Mesodermal cell (in vitro differentiated cells): ENCODE measurements at regions not wholly inside any gene's neighbourhood (a gene's known extent, or its start where the extent isn't known, plus 50 kb on each side); places are given as distances from the start of the nearest gene placed in this dataset.

Experiments
- H3K27ac ChIP-seq: 2 replicates; pipeline ENCODE4 v1.7.0; 2013; ENCODE audit warnings: mild to moderate bottlenecking, low read depth, low read length, moderate library complexity; ENCODE audit not compliant: severe bottlenecking
- H3K36me3 ChIP-seq: 2 replicates; pipeline ENCODE4 v1.7.1; 2013; ENCODE audit warnings: mild to moderate bottlenecking, low read length, moderate library complexity; ENCODE audit not compliant: control insufficient read depth, insufficient read depth
- H3K4me1 ChIP-seq: one replicate; pipeline ENCODE4 v1.7.1; 2013; ENCODE audit warnings: mild to moderate bottlenecking, low read length; ENCODE audit not compliant: insufficient read depth, control insufficient read depth, poor library complexity, severe bottlenecking
- H3K4me3 ChIP-seq: 2 replicates; pipeline ENCODE4 v1.7.0; 2013; ENCODE audit warnings: low read length, control low read depth, mild to moderate bottlenecking; ENCODE audit not compliant: insufficient read depth, poor library complexity, severe bottlenecking; ENCODE audit errors: extremely low read depth
- H3K9me3 ChIP-seq: 2 replicates; pipeline ENCODE4 v1.7.1; 2013; ENCODE audit warnings: mild to moderate bottlenecking, low read length, moderate library complexity; ENCODE audit not compliant: control insufficient read depth
- WGBS, 2 experiments: methylation state at CpG; one replicate each; pipeline ENCODE4 v1.1.5; 2013; ENCODE audit warnings: missing lambda C conversion rate in 2 of 2; ENCODE audit not compliant: insufficient coverage in 2 of 2; 5-methylcytosine and 5-hydroxymethylcytosine counted together

DNA sequence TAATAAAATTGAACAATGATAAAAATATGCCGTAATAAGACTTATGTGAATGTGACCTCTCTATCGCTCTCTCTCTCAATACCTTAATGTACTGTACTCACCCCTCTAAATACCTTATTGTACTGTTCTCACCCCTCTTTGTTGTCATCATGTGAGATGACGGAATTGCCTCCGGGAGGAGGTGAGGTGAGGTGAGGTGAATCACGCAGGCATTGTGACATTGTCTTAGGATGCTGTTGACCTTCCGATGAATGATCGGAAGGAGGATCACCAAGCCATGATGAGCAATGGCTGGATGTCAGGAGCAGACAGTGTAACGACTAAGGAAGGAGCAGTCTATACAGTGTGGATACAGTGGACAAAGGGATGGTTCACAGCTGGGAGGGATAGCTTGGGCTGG, 87.4 kb upstream of the FAM20C start:
- H3K4me1 ChIP-seq, result peaks cover 15% of the 10 kb centered on the region
- H3K27ac ChIP-seq, result no peak overlapping the region
- no peaks in the 10 kb centered on the region for H3K36me3 ChIP-seq
- 89 to 96% methylated on average over 6 of the region's 8 CpGs for WGBS, 2 experiments
- H3K4me3 ChIP-seq, result no peak overlapping the region
- H3K9me3 ChIP-seq, result no peaks in the 10 kb centered on the region

DNA sequence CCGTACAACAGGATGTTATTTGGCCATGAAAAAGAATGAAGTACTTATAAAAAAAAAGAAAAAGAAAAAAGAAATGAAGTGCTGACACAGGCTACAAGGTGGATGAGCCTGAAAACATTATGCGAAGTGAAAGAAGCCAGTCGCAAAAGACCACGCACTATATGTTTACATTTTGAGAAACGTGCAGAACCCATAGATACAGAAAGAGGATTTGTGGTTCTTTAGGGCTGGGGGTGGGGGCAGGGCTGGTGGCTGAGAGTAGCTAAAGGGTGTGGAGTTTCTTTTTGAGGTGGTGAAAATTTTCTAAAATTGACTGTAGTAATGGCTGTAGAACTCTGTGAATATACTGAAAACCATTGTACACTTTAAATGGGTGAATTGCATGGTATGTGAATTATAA, 86.0 kb upstream of the FAM20C start:
- no peak overlapping the region for H3K4me3 ChIP-seq
- H3K27ac ChIP-seq, result no peak overlapping the region
- no peaks in the 10 kb centered on the region for H3K9me3 ChIP-seq
- H3K4me1 ChIP-seq, result peaks cover 9% of the 10 kb centered on the region
- 86 to 93% methylated on average over 5 of the region's 5 CpGs for WGBS, 2 experiments
- no peaks in the 10 kb centered on the region for H3K36me3 ChIP-seq

DNA sequence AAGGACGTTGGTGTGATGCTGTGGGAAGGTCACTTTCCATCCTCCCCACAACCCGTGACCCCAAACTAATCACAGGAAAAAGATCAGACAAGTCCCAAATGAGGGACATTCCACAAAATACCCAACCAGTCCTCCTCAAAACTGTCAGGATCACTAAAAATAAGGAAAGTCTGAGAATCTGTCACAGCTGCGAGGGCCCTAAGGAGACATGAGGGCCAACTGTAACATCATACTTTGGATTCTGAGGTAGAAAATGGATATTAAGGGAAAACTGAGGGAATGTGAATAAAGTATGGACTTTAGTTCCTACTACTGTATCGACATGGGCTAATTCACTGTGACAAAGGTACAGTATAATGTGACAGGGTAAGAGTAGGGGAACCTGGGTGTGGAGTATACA, 85.1 kb upstream of the FAM20C start:
- Histone ChIP-seq H3K36me3 (no peaks in the 10 kb centered on the region), H3K4me1 (peaks cover 1% of the 10 kb centered on the region), H3K4me3 (no peak overlapping the region), H3K27ac (no peak overlapping the region), H3K9me3 (peaks cover 5% of the 10 kb centered on the region)
- WGBS, 2 experiments, result 95 to 100% methylated on average over 1 to 2 of the region's 4 CpGs

DNA sequence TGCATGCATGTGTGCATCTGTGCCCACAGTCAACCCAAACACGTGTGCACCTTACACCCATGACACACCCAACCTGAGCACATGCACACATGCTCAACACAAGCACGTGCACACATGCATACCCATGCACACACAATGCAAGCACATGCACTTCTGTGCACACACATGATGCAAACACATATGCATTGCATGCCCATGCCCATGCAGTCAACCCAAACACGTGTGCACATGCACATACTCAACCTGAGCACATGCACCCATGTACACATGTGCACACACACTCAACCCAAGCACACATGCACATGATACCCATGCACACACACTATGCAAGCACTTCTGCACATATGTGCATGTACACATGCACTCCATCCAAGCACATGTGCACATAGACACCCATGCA, 84.5 kb upstream of the FAM20C start:
- Histone ChIP-seq H3K36me3 (no peaks in the 10 kb centered on the region), H3K4me1 (no peaks in the 10 kb centered on the region), H3K9me3 (peaks cover 12% of the 10 kb centered on the region), H3K27ac (no peak overlapping the region), H3K4me3 (no peak overlapping the region)
- WGBS, 2 experiments, result 76 to 88% methylated on average over 3 of the region's 3 CpGs

DNA sequence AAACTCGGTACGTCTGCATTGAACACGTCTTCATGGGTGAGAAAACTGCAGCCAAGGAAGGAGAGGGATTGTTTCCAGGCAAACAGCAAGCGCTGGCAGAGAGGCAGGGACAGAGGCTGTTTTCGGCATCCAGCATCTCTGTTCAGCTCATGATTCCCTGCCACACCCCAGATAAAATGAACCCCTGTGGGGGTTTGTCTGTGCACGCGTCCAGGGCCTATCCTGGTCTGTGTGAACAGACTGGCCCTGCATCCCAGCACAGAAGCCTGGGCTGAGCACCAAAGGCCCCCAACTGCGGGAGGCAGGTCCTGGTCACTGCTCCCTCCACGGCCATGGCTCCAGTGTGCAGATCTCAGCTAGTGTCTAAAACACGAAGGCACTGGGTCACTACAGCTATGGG, 83.3 kb upstream of the FAM20C start:
- peaks cover 13% of the 10 kb centered on the region for H3K9me3 ChIP-seq
- H3K4me1 ChIP-seq, result no peaks in the 10 kb centered on the region
- H3K36me3 ChIP-seq, result no peaks in the 10 kb centered on the region
- H3K4me3 ChIP-seq, result no peak overlapping the region
- no peak overlapping the region for H3K27ac ChIP-seq
- WGBS, 2 experiments, result 84 to 86% methylated on average over 9 of the region's 10 CpGs

DNA sequence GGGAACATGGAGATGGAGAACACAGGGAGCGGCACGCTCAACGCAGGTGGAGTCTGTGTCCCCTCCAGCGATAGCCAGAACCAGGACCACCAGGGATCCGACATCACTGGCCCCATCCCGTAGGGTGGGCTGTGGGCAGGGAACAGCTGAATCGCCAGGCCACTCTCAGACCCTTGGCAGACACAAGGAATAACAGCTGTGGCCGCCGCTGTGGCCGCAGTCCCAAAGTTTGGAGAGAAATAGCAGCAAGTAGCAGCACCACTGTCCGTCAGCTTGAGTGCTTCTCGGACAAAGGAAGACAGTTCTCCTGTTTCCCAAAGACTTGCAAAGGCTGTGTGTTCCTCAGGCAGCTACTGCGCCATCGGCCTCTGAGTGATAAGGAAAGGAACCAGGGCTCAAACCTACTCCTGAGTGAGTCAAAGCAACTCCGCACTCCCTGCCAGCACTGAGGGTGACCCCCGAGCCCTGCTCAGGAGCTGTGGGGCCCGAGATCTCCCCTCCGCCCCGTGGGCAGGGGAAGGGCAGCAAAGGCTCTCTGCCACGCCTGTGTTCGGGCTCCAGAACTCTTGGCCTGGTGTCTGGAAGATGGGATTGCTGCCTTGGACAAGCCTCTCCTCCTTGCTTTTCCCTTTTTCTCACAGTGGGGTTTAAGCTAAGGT, 82.3 kb upstream of the FAM20C start:
- H3K4me3 ChIP-seq, result no peak overlapping the region
- H3K27ac ChIP-seq, result no peak overlapping the region
- H3K9me3 ChIP-seq, result peaks cover 13% of the 10 kb centered on the region
- no peaks in the 10 kb centered on the region for H3K36me3 ChIP-seq
- no peaks in the 10 kb centered on the region for H3K4me1 ChIP-seq
- WGBS, 2 experiments, result 92 to 93% methylated on average over 15 to 18 of the region's 21 CpGs

DNA sequence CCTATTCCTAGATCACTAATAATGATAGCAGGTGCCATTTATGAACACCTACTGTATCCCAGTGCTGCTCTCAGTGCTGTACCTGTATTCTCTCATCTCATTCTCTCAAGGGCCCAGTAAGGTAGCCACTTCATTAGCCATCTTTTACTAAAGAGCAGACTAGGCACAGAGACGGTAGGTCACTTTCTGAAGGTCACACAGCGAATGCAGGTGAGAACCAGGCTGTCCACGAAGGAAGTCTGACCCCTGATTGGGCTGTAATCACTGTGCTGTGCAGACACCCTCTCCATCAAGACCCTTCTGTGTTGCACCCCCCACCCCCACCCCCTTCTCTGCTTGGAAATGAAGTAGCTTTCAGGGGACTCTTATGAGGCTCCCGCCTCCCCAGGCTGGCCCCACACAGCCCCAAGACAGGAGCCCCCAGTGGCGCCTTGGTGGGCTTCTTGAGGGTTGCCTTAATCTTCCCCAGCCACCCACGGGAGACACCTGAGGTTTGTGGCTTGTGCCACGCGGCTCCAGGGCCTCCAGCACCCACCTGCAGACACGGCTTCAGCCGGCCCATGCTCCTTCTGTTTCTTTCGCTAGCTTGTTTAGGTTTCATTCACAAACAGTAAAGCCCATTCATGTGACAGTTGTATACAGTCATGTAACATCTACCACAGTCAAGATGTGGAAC, 81.7 kb upstream of the FAM20C start:
- Histone ChIP-seq H3K27ac (no peak overlapping the region), H3K4me1 (no peaks in the 10 kb centered on the region)

DNA sequence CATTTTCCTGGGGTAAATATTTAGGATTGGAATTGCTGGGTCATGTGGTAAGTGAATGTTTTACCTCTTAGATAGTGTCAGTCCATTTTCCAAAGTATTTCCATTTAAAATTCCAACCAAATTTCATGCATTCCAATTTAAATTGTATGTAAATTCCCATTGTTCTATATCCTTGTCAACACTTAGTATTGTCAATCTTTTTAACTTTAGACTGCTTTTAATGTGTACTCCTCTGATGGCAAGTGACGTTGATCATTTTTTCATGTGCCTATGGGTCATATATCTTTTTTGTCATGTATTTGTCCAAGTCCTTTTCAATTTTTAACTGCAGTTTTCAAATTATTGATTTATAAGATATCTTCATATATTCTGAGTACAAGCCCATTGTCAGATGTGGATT, 80.8 kb upstream of the FAM20C start:
- no CpG with 5 or more reads among the region's 1 CpG for WGBS, 2 experiments
- peaks cover 13% of the 10 kb centered on the region for H3K9me3 ChIP-seq
- H3K4me3 ChIP-seq, result no peak overlapping the region
- H3K4me1 ChIP-seq, result no peaks in the 10 kb centered on the region
- H3K27ac ChIP-seq, result no peak overlapping the region
- H3K36me3 ChIP-seq, result no peaks in the 10 kb centered on the region

More for the DNA sequence above, 81.7 kb upstream of the FAM20C start:
- H3K4me3 ChIP-seq, result no peak overlapping the region
- H3K9me3 ChIP-seq, result peaks cover 13% of the 10 kb centered on the region
- H3K36me3 ChIP-seq, result no peaks in the 10 kb centered on the region
- 91 to 93% methylated on average over 10 to 11 of the region's 11 CpGs for WGBS, 2 experiments

DNA sequence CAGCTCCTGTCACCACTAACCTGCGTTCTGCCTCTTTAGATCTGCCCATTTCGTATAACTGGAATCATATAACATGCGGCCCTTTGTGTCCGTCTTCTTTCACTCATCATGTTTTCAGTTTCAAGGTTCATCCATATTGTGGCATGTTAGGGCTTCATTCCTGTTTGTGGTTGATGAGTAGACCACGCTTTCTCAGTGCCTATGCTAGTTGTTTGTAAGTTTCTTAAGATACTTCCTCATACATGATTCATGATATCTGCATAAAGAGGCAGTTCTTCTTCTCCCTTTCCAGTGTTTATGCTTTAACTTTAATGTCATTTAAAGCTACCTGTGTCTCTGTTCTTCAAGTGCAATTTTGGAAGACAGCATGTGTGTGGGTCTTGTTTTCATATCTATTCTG, 79.5 kb upstream of the FAM20C start:
- Histone ChIP-seq H3K9me3 (peaks cover 13% of the 10 kb centered on the region), H3K4me1 (no peaks in the 10 kb centered on the region), H3K36me3 (no peaks in the 10 kb centered on the region), H3K27ac (no peak overlapping the region), H3K4me3 (no peak overlapping the region)
- WGBS, 2 experiments, result 83 to 90% methylated on average over 2 to 4 of the region's 5 CpGs

DNA sequence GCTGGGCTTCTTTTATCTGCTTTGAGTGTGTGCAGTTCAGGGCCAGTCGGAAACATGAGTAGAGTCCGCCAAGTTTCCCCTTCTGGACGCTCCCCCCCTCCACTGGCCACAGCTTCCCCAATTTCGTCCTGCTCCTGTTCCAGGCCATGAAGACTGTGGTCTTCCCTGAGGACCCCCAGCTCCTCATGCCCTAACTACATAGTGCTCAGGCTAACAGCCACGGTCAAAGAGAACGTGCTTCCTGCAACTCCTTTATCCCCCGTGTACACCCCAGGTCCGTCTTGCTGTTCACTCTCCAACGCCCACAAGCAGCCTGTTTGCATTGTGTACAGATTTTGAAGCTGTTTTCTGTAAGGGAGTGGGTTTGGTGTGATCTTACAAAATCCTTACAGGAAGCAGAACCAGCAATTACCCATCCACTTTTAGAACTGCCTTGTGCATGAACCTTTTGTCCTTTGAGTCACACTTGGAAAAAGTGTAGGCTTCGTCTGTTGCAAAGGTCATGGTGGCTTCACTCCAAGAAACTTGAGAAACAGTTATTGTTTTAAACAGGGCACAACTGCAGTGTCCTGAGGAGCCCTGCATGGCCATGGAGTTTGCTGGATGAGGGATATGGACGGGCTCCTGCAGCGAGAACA, 77.0 kb upstream of the FAM20C start:
- WGBS, 2 experiments, result 92 to 96% methylated on average over 9 to 12 of the region's 12 CpGs
- Histone ChIP-seq H3K4me3 (no peak overlapping the region), H3K36me3 (no peaks in the 10 kb centered on the region), H3K27ac (no peak overlapping the region), H3K9me3 (peaks cover 13% of the 10 kb centered on the region), H3K4me1 (peaks cover 8% of the 10 kb centered on the region)
